ENCODE measurements at regions not wholly inside any gene's neighbourhood (a gene's known extent, or its start where the extent isn't known, plus 50 kb on each side); places are given as distances from the start of the nearest gene placed in this dataset.

DNA sequence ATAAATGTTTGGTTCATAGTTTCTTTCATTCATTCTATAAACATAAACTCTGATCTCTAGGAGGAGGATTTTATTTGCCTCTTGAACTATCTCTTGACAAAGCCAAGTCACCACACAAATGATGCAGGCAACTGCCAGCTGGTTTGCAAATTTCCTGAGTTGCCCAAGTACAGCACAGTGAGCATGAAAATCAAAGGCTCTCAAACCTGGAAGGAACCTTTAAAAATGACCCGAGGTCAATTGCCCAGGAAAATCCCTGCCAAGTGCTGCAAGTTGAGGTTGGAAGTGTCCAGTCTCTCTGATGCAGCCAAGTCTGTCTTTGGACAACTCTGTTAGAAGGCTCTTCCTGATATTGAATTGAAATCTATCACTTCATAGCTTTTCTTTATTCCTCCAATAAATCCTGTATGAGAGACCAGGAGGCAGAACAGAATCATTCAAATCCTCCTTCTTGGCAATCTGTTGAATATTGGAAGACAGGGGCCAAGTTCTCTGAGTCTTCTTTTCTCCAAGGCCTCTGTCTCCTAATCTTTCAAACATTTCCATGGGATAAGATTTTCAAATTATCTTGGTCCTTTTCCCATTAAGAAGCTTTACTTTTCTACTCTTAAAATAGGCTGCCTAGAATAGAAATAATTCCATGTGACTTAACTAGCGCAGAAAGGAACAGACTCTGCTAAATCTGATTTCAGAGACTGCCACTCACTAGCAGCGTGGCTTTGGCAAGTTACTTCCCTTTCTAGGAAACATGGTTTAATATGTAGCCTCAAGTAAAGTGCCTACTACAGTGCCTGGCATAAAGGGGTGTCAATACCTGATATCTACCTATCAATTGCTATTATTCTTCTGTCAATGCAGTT lies 159.2 kb downstream of the SNX18 start:
- DNase-seq (ENCODE audit: low spot score) = no peak

DNA sequence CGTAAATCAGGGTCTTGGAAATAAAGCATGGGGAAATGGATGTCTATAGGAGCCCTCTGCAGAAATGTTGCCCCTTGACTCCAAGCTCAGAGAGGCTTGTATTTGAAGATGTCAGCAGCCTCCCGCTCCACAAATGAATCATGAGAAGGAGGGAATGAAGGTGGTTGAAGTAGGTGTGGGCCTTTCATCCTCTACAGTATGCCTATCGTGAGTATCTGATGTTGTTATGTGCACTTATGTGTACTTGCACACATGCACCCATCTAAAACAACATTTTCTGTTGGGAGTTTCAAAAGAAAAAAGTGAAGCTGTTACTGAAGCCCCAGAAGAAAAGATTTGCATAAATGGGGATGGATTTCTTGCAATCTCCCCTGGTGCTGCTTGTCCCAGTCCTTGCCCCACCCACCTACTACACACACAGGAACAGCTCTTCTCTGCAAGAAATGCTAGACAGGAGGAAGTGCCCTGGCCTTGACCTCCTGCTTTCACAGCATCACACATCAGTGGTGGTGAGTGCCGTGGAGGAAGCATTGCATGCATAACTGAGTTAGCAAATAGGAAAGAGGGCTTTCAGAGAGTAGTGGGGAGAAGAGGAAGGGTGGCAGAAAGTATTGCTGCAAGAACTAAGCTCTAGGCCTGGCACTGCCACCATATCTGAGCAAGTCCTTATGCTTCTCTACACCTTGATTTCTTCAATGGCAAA lies 156.1 kb downstream of the SNX18 start:
- no peak for DNase-seq (ENCODE audit: low spot score)

- no peak for DNase-seq (ENCODE audit: low spot score)
Measured at GRCh38 chr5:54672871-54673270, 155.3 kb downstream of the SNX18 start.

GRCh38 chr5:54671681-54672080 lies 154.1 kb downstream of the SNX18 start:
- DNase-seq (ENCODE audit: low spot score) = no peak

DNA sequence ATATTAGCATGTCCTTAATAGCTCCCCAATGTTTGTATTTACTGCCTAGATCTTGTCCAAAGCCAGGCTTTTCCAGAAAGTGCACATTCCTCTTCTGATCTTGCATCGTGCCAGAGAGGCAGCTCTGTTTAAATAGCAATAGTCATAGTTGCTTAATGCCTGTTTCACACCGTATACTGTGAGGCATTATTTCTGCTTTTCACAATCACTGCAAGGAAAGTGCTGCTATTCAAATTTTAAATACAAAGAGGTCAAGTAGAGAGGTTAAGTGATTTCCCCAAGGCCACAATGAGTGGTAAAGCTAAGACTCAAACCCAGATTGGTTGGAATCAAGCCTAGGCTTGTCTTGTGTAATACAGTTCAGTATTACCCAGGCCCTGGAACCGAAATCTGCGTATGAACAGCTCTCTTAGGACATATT lies 153.6 kb downstream of the SNX18 start:
- DNase-seq (ENCODE audit: low spot score) = no peak

- no peak for DNase-seq (ENCODE audit: low spot score)
Measured at GRCh38 chr5:54670281-54670680, 152.7 kb downstream of the SNX18 start.

DNA sequence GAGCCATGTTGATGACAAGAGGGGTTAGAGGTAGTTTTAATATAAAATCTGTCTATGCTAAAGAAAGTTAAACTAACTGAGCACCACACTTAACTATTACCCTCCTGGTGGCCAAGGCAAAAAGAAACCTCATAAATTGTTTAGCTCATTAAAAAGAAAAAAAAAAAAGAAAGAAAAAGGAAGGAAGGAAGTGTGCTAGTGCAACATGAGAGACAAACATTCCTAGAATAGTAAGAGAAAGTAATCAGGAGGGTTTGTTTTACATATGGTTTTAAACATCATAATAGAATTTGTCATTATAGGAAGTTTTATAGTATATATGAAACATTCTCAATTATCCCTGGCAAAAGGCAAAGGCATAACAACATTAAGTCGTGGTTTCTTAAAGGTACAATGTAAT lies 152.3 kb downstream of the SNX18 start:
- DNase-seq (ENCODE audit: low spot score) = no peak

GRCh38 chr5:54669285-54669684 lies 151.7 kb downstream of the SNX18 start:
- no peak for DNase-seq (ENCODE audit: low spot score)

DNA sequence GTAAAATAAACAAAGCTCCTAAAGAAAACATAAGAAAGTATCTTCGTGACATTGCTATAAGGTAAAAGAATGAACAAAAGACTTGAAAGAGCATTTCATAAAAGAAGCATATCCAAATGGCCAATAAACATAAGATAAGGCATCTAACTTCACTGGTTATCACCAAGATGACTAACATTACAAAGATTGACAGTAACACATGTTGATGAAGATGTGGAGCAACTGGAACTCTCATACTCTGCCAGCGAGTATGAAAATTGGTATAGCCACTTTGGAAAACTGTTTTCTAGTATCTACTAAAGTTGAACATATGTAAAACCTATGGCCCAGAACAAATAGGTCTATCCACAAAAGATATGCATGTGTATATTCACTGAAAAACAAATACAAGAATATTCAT lies 150.5 kb downstream of the SNX18 start:
- no peak for DNase-seq (ENCODE audit: low spot score)

DNA sequence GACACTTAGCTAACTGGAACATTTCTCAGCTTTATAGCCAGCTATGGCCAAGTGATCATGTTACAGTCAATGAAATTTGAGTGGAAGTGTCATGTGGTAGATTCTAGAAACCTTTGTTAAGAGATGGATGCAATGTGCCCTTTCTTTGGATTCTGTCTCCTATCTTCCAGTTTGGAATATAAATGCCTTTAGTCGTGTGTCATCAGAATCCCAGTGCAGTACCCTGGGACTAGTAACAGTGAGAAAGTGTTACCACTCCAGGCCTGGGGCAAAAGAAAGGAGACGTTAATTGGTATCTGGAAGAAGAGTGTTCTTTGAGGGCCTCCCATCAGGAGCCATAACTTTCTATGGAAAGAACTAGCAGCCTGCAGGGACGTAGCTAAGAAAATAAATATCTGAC lies 149.6 kb downstream of the SNX18 start:
- no peak for DNase-seq (ENCODE audit: low spot score)

- no peak for DNase-seq (ENCODE audit: low spot score)
Measured at GRCh38 chr5:54663866-54664265, 146.3 kb downstream of the SNX18 start.

- no peak for DNase-seq (ENCODE audit: low spot score)
Measured at GRCh38 chr5:54661111-54661510, 143.6 kb downstream of the SNX18 start.

DNA sequence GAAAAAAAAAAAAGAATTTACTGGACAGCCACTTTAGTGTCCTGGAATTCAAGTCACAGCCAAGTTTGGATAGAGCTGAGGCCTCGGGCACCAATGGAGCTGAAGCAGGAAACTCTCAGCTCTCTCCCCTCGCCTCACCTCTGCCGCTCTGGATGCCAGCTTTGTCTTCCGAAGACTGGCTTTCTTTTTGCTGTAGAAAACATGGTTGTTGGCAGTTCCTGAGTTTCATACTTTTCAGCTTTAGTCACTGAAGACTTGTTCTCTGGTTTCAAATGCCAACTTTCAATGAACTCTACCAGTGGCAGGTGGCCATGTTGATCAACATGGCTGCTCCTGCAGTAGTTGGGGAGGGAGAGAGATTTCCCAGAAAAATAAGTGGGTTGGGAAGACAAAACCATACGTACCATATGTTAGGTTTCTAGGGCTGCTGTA lies 142.2 kb downstream of the SNX18 start:
- no peak for DNase-seq (ENCODE audit: low spot score)

DNA sequence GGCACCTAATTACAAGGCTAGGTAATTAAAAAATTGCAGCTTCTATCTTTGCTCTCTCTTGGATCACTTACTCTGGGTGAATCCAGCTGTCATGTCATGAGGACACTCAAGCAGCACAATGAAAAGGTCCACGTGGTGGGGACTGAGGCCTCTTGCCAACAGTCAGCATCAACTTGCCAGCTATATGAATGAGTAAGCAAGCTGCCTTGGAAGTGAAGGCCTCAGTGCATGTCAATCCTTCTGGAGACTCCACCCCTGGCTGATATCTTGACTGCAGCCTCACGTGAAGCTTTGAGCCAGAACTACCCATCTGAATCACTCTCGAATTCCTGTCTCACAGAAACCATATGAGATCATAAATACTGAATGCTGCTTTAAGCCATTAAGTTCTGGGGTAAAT lies 140.5 kb downstream of the SNX18 start:
- peak; percentile 41 for DNase-seq (ENCODE audit: low spot score)

- DNase-seq (ENCODE audit: low spot score) = no peak
Measured at GRCh38 chr5:54656261-54656728, 138.7 kb downstream of the SNX18 start.

DNA sequence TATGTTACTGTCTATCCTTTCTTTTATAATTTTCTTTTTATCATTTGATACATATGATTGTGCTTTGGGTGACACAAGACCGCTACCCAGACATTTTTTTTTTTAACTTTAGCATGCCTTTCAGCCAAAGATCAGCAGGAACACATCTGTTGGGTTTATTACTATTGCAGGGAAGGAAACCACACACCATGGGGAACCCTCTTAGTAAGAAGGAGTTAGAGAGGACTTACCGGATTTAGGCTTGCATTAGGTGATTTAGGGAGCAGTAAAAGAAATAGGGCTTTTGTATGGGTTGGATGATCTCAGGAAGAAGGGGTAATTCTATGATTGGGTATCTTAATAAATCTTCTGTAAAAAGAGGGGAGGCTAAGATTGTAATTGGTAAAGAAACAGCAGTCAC lies 138.2 kb downstream of the SNX18 start:
- no peak for DNase-seq (ENCODE audit: low spot score)

DNA sequence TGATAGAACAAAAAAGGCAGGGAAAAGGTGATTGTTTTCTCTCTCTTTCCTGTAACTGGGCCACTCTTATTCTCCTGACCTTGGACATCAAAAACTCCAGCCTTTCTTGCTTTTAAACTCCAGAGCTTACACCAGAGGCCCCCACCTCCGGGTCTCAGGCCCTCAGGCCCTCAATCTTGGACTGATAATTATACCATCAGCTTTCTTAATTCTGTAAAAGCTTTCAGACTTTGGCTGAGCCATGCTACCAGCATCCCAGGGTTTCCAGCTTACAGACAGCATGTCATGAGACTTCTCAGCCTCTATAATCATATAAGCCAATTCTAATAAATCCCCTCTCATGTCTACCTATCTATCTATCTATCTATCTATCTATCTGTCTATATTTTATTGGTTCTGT lies 137.7 kb downstream of the SNX18 start:
- no peak for DNase-seq (ENCODE audit: low spot score)

- no peak for DNase-seq (ENCODE audit: low spot score)
Measured at GRCh38 chr5:54653956-54654614, 136.5 kb downstream of the SNX18 start.

- DNase-seq (ENCODE audit: low spot score) = peak; percentile 6
Measured at GRCh38 chr5:54651482-54652076, 134.0 kb downstream of the SNX18 start.

- DNase-seq (ENCODE audit: low spot score) = no peak
Measured at GRCh38 chr5:54649041-54649504, 131.5 kb downstream of the SNX18 start.

GRCh38 chr5:54646356-54647101 lies 129.0 kb downstream of the SNX18 start:
- DNase-seq (ENCODE audit: low spot score) = no peak
